Ecto neural progenitor cell (in vitro differentiated cells): ENCODE measurements at regions not wholly inside any gene's neighbourhood (a gene's known extent, or its start where the extent isn't known, plus 50 kb on each side); places are given as distances from the start of the nearest gene placed in this dataset.

Experiments used
- DNase-seq: peaks from one replicate; pipeline ENCODE4 v3.0.0-alpha.2; 2018; ENCODE audit warnings: low spot score

DNA sequence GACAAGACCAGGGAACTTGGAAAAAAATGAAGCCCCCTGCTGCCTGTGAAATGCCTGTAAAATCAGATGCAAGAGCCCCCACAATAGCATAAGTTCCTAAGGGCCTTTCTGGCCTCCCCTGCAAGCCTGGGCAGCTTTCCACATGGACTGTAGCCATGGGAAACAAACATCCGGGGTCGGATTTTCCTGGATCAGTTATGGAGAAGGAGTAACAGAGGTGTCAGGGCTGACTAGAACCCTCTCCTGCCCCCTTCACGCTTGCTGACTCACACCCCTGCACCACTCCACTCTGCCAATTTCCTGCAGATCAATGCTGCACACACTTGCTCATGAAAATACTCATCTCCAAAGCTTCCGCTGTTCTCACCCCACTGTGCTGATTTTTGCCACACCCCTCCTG is 258.6 kb downstream of the CBLN1 start:
- DNase-seq: no peak

DNA sequence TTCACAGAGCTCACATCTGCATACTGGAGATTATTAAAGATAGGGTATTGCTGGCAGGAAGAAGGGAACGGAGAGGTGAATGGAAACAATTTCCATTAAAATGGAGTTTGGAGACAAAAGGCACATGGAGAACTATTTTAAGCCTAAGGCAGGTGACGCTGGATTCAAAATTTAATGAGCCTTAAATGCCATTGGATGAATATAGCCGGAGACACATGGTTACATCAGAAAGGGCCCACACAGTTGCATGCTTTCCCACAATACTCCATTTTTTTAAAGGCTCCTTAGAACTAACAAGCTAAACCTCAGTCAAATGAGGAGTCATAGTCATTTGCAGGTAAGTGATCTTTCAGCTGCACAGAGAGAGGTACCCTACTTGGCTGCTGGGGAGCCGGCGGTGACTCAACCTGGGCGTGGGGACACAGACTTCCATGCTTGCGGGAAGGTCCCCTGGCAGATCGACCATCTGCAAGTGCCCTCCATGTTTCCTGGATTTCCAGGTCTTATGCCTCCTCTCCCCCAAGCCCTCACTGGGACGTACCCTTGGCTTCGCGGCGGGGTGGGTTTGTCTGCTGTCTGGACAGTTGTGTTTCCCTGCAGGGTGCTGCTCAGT is 259.2 kb downstream of the CBLN1 start:
- DNase-seq: no peak

DNA sequence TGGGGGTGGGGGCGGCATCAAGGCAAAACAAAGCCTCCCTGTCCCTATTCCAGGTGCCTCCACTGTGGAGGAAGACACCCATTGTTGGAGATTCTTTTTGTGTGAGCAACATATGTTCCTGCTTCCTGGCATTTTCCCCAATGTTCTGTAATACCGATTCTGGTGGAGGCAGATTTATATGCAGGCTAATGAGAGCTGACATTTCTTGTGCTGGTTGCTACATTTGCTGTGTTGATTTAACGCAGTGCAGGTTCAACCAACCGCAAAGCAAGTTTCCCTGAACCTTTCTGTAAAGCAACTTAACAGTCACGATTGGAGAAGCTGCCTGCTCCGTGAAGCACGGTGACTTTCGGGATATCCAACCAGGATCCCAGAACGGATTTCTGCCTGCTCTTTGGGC is 260.5 kb downstream of the CBLN1 start:
- no peak for DNase-seq

DNA sequence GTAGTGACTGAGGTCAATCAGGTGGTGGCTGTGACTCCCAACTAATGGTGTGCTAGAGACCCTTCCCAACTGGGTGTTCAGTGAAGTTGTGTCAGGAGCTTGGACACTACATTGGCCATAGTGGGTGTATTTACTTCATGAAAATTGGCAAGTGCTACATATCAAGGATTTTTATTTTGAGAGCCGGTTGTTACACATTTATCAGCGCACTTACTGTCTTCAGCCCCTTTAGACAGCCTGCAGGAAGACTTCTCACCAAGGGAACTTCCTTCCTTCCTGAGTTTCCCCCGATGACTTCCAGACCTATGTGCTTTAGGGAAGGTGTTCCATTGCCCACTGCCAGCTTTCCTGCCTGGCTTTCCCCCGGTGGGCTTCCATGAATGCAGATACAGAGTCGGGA is 261.2 kb downstream of the CBLN1 start:
- no peak for DNase-seq

DNA sequence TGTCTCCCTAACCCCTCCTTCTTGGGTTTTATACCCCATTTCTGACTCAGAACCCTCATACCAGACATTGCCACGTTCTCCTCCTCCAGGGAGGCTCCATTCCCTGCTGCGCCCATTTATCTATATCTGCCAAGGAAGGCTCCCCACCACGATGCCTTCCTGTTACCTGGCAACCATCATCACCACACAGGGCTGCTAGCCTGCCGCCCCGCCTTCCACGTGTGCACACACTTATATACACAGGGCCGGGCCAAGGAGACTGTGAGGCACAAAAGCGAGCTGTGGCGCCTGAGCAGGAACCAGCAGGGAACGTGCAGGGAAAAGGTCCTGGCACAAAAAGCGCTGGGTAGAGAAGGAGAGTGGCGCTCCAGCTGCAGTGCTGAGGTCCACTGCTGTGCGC is 261.8 kb downstream of the CBLN1 start:
- DNase-seq: peak; percentile 42

DNA sequence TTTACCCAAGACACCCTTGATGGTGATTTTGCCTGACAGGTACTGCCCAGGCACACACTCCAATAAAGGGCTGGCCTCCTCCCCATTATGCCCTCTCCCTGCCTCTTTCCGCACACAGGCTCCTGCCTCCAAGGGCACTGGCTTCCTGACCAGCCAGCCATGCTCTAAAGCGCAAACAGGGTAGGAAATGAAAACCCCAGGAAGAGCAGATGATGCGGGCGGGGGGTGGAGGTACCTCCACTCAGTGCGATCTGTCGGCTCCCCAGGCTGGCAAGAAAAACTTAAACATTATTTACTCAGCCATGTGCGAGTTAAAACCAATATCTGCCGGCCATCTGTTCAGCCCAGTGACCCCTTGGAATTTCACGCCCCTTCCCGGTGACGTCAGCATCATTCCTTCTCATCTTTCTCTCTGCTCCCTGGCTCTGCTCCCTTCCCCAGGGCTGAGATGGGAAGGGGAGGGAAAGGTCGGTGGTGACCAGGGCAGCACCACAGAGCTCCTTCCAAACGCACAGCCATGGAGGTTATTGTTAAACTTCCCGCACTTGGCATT is 262.5 kb downstream of the CBLN1 start:
- peak; percentile 65 for DNase-seq

DNA sequence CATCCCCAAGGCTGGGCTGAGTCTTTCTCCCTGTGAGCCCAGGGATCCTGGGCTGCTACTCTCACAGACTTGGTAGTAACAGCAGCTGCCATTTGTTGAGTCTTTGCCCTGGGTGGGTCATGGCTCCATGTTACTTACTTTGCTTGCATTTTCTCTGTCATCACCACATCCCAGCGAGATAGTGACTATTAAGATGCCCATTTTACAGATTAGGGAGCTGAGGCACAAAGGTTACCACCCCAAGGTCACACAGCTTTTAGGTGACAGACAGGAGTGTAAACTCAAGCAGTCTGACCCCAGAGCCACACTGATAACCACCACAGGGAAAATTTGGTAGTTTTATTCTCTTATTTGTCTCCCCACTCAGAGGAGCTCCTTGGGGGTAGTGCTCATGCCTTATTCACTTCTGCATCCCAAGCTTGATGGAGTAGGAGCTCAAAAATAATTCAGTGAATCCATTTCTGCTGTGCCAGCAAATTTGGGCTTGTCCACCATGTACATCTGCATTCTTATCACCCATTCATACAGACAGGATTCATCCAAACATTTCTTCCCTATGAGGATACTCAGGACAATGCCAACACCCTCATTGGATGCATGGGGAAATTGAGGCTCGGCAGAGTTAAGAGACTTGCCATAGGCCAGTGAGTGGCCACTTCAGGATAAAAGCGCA is 263.2 kb downstream of the CBLN1 start:
- peak; percentile 19 for DNase-seq

DNA sequence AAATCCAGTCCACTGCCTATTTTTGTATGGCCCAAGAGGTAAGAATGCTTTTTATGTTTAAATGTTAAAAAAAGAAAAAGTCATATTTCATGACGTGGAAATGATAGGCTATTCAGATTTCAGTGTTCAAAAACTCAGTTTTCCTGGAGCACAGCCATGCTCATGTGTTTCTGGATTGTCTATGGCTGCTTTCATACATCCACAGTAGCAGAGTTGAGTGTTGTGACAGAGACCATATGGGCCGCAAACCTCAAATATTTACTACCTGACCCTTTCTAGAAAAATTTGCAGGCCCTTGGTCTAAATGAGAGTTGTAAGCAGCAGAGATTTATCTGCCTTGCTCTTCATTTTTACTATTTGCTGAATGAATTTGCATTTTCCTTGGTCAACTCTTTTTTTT is 264.1 kb downstream of the CBLN1 start:
- DNase-seq: no peak

DNA sequence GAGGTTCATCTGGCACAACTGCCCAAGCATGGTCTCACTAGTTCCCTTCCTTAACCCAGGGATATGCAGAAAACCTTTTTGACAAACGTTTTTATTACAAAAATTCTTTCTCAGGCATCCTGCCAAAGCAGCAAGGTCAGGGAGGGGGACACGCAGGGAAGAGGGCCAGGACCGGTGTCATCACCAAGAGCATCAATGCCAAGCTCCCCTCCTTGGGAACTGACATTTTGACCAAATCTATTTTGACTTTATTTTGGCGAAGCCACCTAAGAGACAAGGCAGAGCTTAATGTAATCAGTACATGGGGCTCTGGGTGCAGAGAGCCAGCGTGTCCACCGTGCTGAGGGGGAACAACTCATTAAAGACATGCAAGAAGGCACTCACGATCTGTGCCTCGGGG is 265.2 kb downstream of the CBLN1 start:
- DNase-seq: peak; percentile 16

DNA sequence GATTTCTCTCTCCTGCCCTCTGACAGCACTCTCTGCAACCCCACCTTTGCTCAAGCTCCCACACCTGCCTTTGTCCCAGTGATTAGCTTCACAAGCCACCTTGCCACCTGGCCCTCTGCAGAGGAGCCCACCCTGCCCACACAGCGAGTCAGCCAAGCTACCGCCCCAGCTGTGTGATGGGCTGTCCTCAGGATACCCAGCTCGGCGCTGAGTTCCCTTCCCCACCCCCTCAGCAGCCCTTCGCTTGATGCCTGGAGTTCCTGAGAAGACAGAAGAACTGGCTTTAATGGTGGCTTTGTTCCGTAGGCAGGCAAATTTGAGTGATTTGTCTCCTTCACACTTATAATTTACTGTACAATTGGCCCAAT is 266.4 kb downstream of the CBLN1 start:
- DNase-seq: peak; percentile 44

DNA sequence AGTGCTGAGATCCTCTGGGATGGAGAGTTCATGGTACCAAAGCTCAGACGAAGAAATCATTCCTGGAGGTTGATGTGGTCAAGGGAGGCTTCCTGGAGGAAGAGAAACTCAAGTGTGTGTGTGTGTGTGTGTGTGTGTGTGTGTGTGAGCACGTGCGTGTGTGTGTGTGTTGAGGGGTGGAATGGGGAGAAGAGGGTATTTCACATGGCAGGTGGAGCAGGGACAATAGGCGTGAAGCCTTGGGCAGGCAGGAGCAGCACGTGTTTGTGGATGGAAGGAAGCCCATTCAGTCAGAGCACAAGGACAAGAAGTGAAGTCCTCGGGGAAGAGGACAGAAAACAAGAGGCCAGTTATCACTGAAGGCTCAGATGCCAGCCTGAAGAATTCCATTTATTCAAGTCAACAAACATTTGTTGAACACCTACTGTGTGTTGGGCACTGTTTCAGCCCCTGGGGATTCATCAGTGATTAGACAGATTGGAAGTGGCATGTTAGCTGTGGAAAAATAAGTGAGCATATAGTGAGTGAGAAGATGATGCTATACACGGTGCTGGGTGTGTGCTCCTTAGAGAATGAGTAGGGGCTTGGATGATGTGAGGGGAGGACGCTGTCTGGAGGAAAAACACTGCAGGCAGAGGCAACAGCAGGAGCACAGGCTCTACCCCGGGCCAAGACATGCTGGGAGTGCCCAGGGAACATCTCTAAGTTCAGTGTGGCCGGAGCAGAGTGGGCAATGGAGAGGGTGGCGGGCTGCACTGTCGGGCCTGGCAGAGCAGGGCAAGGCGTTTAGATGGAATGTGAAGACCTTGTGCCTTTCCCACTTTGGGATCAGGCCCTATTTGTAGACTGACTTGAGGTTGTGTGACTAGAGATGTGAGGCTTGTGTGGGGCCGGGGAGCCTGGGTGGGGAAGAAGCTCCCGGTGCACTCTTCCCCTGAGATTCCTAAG is 267.1 kb downstream of the CBLN1 start:
- peak; percentile 20 for DNase-seq

DNA sequence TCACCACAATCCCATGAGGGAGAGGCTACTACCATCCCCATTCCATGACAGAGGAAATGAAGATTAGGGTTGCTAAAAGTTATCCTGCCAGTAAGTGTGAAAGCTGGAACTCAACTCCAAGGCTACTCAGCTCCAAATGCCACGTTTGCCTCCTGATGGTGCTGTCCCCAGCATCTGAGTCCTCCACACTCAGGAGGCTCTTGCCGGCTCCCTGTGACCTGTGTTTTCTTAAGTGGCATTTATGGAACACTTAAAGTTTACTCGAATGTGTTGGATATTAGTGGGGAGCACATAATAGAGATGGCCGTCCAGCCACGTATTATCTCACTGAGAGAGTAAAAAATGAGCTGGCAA is 267.9 kb downstream of the CBLN1 start:
- no peak for DNase-seq

DNA sequence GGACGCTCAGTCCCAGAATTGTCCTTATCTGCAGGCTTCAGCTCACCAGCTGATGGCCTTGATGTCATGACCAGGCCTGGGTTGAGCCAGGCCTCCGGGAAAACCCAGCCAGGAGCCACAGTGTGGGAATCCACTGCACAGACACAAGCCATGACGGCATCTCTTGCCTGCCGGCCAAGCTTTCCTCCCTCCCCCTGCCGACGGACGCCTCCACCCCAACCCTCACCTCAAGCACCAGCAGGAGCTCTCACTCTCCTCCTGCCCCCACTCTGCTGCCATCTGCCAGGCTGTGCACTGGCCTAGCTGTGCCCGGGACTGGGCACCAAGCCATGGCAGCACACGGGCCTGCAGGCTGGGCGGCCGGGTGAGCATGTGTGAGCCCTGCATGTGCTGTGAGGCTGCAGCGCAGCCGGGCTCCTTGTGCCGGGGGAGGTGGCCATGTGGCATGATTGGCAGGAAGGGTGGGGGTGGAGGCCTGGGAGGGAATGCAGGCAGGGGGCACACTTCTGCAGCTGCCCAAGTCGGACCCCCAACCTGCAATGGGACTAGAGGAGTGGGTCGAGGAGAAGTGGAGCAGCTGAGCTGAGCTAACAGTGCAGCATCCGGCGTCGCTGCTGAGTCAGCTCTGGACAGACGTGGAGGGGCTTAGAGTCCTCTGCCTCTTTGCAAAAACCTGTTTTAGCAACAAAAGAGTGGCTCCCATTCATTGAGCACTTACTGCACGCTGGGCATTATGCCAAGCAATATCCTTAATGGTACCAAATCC is 268.5 kb downstream of the CBLN1 start:
- peak; percentile 34 for DNase-seq

DNA sequence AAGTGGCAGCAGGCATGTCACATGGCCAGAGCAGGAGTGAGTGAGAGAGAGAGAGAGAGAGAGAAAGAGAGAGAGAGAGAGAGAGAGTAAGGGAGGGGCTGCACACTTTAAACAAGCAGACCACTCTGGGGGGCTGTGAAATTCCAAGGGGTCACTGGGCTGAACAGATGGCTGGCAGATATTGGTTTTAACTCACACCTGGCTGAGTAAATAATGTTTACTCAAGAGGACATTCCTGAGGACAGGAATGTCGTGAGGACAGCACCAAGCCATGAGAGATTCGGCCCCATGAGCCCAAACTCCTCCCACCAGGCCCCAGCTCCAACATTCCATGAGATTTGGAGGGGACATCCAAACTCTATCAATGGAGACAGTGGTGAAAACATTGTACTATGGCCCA is 269.7 kb downstream of the CBLN1 start:
- DNase-seq: no peak

DNA sequence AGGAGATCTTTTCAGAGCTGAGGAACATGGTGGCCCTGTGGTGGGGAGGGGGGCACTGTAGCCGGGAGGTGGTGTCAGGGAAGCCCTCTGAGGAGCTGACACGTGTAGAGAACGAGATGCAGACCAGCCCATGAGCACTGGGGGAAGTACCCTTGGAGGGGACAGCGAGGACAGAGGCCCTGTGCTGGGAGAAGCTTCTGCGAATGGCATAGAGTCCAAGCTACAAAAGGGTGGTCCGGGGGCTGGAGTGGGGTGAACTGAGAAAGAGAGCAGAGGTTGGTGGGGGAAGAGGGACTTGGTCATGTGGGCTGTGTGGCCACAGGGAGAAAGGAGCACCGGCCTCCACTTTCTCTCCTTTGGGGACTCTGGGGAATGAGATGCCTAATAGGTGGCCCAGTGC is 270.8 kb downstream of the CBLN1 start:
- DNase-seq: no peak

DNA sequence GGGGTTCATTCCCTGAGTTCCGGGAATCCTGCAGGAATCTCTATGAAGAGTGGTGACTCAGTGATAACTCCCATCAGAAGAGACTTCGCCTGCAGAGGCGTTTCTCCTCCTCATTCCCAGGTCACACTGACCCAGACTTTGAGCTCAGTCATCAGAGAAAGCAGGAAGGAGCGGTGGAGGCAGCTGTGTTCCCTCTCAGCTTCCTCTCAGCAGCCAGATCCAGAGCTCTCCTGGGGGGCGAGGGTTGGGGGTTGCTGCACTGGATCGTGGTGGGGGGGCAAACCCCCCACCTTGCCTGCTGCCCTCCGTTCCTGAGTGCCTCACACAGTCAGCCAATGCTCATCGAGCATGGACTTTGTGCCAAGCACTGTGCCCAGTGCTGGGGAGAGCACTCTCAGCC is 271.2 kb downstream of the CBLN1 start:
- DNase-seq: no peak

DNA sequence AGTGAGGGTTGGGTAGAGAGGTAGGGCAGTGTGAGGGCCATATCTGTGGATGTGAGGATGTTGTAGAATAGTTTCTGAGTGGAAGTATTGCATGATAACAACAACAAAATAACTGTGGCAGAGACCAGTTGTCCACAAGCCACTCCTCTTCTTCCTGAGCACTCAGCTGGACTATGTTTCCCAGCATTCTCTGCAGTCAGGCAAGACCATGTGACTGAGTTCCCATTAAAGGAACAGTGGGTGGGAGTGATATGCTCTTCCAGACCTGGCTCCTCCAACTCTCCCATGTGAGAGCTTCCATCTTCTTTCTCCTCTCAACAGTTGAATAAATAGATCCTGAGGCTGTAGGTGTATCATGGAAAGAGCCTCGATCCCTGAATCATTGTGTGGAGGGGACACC is 272.4 kb downstream of the CBLN1 start:
- no peak for DNase-seq

DNA sequence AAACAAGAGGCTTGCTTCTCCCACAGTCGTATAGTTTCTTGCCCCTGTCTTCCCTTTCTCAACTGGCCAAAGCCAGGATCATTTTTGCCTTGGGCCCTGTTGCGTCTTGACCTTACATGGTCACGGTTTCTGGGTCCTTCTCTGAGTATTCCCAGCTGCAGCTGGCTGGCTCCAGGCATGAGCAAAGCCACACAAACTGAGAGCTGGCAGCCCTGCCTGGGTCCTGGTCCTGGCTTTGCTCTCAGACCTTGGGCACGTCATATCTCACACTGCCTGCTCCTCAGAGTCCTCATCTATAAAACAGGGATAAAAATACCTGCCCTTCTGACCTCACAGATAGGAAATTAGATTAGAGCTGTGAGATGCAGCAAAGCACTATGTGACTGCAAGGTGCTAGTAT is 277.6 kb downstream of the CBLN1 start:
- no peak for DNase-seq

DNA sequence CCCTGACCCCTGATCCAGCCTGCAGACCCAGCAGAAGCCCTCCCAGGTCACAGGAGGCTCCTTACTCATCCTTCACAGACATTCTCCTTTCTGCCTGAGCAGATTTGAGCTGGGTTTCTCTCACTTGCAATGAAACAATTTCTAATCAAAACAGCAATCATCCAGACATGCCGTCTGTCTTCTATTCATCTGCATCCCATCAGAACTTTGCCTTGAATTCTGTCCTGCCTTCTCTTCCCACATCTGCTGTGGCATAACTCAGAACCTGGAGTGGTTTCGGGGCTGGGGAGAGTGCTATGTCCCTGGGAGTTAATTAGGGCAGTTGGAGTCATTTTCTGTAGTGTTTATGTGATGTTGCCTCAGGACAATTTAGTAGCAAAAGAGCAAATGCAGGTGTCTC is 278.6 kb downstream of the CBLN1 start:
- DNase-seq: no peak

DNA sequence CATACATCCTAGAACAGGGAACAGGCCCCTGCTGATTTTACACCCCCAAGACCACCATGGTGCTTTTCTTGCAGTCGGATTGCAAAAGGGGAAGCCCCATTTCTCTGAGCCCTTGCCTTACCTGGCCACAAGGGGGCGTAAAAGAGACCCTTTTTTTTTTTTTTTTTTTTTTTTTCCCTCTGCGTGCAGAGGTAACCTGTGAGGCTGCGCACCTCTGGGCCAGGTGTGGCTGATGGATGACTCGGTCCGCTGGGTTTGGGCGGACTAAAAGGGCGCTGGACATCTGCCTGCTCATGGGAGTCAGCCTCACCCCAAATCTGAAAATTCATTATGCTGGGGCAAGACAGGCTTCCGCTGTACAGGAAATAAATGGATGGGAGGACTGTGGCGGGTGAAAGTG is 281.0 kb downstream of the CBLN1 start:
- DNase-seq: no peak

DNA sequence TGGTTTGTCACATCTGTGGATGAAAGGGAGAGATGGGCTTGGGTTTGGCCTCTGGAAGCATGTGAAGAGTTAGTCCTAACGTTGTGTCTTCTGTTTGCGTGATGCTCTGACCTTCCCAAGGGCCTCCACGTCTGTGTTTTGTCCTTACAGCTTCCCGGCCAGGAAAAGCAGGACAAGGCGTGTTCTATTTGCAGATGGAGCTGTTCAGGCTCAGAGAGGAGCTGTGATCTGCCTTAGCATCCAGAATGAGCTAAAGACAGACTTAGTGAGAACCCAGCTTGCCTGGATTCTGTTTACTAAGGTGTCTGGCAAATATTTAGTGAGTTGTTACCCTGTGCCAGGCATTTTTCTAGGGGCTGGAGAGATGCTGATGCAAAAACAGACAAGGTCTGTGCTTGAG is 282.1 kb downstream of the CBLN1 start:
- DNase-seq: no peak

DNA sequence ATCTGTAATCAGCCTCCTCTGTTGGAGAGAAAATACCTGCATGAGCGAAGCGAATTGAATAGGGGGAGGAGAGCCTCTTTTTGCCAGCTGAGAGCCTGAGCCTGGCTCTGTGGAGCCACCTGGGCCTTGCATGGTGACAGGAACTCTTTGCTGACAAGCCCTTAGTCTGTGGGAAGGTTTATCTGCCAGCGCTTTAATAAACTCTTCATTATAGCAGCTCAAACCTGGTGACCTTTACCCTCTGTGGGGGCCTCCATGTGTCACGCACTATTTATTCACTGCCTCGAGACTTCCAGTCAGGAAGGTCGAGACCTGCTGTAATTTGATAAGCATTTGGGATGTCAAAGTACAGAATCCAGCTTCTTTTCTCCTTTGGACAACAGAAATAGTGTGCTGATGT is 282.6 kb downstream of the CBLN1 start:
- no peak for DNase-seq
